ENCODE measurements at regions not wholly inside any gene's neighbourhood (a gene's known extent, or its start where the extent isn't known, plus 50 kb on each side); places are given as distances from the start of the nearest gene placed in this dataset.

DNA sequence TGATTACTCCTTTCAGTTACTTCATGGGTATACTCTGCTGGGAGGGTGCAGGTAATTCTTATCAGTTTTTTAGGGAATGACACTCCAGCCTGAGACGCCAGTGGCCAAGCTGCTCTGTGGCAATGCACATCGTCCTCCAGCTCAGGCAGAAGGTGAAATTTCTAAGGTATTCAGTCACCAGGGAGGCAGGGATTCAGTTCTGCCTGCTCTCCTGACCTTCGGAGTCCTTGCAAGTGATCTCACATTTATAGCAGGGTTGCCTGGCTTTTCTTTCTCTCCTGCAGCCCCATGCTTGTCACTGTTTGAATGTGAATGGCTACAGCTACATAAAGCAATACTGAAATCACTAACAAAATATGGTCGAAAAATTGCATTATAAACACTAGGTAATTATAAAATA is 1447.5 kb downstream of the EFNB2 start:
- DNase-seq: no peak

DNA sequence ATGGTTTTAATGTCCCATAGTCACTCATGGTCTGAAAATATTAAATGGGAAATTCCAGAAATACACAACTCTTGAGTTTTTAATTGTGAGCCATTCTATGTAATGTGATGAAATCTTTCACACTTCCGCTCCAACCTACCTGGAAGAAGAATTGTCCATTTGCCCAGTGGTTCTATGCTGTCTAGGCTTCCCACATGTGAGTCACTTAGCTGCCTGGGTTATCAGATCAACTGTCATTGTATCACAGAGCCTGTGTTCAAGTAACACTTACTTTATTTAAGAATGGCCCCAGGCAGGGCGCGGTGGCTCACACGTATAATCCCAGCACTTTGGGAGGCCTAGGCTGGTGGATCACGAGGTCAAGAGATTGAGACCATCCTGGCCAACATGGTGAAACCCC is 1450.5 kb downstream of the EFNB2 start:
- no peak for DNase-seq

DNA sequence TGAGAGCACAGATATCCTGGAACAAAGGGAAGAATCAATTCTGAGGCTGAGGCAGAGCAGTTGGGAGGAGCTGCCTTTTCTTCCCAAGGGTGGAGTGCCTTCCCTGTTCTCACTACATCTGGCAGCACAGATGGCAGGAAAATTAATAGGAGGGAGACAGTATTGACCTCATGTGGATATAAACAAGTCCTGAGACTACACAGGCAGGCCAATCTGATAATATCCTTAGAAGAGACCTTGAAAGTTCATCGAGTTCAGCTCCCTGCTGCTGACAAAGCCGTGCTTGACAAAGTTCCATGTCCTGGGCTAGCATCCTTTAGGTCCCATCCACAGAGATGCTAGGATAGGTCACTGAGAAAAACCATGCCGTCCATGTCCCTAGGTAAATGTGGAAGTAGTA is 1451.5 kb downstream of the EFNB2 start:
- no peak for DNase-seq

DNA sequence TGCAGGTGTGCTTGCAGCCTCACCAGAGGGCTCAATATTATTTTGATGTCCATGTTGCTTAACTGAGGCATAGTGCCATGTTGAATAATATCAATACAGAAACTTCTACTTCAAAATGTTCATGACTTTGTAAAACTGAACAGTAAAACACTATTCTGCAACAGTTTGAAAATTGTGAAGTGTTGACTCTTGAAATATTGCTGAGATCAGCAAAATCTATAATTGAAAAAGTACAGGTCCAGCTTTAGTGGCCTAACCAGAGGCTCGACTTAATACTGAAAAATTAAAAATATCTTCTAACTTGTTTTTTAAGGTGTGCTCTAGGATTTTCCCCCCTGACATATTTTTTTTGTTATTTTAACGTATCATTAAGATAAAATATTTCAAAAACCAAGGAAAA is 1460.7 kb downstream of the EFNB2 start:
- DNase-seq: no peak

DNA sequence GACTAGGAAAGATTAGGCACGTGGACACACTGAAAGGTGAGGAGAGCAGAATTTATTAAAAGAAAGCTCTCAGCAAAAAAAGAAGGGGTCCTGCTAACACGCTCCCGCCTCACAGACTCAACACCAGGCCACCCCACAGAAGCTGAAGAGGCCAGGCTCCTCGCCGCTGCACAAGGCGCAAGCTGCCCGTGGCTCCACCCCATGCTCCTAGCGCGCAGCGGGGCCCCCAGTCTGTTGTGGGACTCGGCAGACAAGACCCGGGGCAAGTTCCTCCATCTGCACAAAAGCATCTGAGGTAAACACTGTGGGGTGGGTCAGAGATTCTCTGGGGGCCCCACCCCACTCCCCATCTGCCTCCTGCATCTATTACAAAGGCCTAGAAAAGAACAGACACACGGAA is 1462.4 kb downstream of the EFNB2 start:
- no peak for DNase-seq

DNA sequence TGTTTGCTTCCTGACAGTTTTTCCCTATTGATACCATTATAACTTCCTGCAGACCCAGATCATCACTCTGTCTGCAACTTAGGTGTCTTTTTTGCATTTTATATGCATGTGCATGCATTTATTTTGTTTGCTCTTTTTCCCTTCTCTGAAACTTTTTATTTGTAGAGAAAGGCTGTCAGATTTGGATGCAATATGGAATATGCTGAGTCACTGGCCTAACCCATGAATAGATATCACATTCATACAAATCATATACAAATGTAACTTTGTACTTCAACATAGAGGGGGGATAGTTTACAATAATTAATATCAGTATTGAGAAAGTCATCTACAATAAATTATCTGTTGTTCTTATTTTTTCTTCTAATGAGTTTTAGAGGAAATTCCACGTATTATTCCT is 1465.0 kb downstream of the EFNB2 start:
- DNase-seq: no peak

DNA sequence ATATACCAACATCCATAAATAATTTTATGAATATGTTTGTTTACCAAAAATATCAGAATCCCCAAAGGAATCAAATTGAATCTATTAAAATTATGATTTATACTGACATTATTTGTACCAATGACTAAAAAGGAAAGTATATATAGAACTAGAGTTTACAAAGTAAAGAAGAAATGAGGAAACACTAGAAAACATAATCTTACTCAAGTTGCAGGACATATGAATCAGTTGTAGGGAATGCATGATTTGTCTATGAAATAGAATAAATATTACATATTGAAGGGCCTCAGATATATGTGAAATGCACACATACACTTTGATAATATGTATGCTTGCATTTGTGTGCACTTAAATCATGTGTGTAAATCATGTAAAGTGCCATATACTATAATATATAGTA is 1466.4 kb downstream of the EFNB2 start:
- DNase-seq: no peak

DNA sequence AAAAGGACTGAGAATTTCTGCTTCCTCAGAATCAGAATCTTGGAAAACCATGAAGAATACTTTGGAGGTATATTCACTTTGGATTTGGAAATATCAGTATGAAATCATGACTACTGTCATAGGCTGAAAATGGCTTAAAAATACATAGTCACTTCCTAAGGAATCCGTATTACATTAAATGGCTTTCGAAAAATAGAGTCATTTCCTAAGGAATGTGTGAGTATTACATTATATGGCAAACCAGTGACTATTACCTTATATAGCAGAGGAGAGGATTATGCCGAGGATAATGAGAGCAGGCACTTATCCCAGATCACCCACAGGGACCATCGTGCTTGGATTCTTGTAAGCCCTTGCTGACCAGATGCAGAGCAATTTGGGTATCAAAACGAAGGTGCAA is 1471.8 kb downstream of the EFNB2 start:
- DNase-seq: no peak

DNA sequence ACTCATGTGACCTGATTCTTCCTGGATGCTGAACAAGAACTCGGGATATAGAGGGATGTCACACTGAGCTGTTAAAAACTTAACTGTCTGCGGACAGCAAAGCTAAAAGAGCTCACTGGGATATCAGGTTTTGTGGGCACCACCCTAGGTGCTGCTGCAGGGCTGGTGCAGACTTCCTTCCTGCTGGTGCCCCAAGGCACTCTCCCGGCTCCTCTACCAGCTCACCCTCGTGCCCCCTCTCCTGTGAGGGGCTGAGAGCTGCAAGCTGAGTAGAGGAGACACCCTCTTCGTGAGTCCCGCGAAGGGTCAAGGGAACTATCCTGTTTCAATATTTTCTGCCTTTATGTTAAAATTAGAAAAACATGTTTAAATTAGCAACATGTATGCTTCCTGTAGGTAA is 1475.7 kb downstream of the EFNB2 start:
- no peak for DNase-seq

DNA sequence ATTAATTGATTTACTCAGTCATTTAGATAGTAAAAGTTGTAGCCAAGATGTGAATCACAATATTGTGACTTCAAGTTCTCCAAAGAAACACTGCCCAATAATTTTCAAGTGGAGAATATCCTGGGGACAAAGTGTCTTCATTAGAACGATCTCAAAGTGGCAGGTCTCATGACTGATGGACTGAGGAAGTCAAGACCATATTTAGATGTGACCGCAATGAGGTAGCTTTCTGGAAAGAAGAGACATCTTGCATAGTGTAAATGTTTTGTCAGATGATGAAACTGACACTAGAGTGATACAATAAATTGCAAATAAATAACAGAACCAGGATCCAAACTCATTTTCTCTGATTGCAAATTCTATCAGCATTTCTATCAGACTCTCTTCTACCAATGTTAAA is 1476.9 kb downstream of the EFNB2 start:
- DNase-seq: no peak

DNA sequence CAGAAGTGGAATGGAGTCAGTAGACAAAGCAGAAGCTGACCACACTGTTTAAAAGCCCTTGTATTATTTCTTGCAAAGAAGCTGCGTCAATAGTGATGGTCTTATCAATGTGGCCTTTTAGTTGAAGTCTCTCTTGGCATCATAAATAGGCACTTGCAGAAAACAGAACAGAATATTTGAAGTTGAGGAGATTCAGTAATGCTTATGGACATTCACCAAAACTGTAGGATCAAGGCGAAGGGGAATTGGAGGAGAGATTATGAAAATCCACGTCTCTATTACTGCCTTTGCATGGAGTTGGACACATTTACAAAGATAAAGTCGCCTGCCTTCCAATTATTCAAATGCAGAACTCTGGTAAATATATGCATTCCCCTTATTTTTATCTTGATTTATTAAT is 1482.8 kb downstream of the EFNB2 start:
- DNase-seq: no peak

DNA sequence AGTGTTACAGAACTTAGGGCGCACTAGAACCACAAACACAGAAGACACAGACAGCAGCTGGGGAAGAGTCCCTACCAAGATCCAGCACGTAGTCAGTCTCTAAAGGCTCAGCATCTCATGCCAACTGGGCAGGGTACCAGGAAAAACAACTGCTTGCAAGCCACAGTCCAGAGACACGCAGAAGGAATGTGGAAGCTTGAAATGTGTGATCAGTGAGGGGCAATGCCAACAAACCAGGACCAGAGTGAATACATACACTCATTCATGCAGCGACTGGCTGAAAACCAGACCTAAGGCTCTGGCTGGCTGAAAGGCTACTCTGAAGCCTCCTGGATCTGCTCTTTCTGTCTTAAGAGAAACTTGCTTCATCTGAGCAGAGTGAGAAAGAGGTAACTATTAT is 1484.8 kb downstream of the EFNB2 start:
- no peak for DNase-seq

DNA sequence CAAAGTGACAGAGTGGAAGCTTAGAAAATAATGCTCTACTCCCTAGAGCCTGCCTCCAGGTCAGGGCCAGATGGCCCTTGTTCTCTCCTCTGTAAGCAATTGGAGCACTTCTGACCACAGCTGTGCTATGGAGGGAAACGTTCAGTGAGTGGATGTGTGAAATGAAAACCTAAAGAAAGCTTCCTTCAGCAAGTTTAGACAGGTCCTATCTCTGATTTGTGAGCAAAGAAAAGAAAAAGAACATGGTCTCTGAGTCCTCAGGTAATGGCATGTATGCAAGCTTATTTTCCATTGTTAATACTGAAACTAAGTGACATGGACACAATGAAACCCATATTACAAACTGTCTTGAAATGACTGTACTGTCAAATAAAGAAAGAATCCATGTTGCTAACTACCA is 1486.8 kb downstream of the EFNB2 start:
- DNase-seq: no peak

DNA sequence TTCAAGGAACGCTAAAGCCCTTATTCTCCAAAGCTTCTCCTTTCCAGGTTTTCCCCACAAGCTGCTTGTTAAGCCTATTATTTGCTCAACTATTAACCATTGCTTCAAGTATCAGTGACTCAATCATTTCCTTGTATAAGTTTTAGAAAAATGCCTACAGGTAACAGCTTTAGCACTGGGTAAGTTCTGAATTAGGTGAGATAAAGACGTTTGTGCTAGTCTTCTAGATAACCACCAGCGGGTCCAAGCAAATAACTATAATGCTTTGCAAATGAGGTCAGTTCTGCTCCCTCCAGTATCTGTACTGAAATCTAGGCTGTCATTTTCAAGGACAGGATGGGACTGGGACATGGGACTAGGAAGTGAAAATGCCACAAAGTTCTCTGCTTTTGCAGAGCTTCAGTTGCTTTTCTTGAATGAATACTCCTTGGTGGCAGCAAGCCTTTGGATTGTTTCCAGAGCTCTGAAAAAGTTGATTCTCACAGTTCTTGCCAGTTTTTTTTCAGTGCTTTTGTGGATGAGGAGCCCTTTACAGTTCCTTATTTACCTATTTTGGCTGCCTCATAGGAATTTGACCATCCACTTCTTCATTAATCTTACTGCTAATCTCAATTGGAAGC is 1487.7 kb downstream of the EFNB2 start:
- DNase-seq: no peak

DNA sequence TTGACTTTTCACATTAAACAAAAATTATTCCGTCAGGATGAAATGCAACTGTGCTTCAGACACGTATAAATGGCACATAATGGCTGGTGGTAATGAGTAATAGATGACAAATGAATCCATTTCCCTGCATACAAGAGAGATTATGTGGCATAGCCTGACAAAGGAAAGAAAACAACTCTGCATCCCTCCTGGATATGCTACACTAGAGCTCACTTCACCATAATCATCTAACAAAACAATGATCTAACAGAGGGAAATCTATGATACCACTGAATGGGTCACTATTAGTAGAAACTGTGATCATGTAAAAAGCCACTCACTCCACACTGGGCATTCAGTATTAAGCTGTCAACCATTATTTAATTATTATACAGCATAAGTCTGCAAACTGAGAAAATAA is 1498.4 kb downstream of the EFNB2 start:
- DNase-seq: no peak

DNA sequence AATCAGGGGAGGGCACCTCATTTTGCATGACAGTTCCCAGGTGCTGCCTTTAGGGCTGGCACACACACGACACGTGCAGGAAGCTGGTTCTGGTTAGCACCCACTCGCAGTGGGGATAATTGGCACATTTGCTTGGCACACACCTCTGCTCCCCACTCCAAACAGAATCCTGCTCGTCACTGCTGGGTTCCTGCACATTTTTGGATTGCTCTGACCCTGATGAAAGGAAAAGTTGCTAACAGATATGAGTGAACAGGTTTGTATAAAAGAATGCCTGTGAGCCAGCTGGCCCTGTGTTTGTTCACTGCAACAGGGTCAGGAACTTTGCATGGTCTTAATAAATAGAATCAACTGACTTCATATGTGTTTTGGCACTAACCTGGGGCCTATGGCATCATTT is 1500.4 kb downstream of the EFNB2 start:
- DNase-seq: no peak

DNA sequence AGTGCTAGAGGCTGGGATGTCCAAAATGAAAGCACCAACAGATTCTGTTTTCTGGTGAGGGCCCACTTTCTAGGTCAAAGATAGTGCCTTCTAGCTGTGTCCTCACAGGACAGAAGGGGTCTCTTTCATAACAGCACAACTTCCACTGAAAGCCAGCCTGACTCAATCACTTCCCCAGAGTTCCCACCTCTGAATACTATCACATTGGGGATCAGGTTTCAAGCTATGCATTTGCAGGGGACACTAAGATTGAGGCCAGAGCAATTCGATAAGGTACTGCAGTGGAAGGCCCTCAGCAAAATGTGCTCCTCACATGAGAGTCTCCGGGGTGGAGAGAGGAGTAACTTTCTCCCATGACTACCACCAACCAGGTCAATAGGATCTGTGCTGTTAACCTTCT is 1501.5 kb downstream of the EFNB2 start:
- DNase-seq: no peak

DNA sequence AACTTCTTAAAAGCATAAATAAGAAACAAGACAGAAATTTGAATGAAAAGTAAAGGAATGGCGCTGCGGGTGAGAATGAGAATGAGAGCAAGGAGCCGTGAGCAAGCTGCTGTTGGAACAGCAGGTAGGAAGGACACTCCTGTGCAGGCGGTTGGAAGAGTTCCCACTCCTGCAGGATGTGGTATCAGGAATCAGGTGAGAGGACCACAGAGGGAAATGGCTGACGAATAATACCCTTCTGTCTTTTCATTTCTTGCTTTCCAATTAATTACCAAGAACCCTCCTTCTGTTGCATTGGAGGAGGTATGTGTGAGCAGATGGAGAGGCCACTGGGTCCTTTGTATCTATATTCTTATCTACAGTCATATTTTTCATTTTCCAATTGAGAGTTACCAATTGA is 1504.2 kb downstream of the EFNB2 start:
- DNase-seq: no peak

DNA sequence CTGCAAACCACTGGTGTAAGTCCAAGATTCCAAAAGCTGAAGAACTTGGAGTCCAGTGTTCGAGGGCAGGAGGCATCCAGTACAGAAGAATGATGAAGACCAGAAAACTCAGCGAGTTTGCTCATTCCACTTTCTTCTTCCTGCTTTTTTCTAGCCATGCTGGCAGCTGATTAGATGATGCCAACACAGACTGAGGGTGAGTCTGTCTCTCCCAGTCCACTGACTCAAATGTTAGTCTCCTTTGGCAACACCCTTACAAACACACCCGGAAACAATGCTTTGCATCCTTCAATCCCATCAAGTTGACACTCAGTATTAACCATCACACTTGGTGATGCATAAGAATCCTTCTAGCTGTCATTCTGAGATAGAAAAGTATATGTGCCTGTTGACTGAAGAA is 1504.6 kb downstream of the EFNB2 start:
- no peak for DNase-seq

DNA sequence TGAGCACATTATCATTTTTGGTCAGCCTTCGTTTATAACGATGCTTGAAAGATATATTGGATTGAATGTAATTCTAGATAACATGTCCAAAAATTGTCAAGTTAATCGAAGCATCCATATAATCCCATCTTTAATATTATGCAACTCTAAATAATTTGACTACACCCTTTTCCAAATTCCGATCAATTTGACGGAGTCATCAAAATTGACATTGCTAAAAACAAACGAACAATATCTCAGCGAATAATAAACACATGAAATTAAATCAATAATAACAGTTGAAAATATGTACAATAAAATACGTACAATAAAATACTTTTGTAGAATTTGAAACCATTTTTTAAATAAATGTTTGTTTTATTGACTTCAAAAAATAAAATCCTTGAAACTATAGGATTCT is 1516.4 kb downstream of the EFNB2 start:
- DNase-seq: no peak

DNA sequence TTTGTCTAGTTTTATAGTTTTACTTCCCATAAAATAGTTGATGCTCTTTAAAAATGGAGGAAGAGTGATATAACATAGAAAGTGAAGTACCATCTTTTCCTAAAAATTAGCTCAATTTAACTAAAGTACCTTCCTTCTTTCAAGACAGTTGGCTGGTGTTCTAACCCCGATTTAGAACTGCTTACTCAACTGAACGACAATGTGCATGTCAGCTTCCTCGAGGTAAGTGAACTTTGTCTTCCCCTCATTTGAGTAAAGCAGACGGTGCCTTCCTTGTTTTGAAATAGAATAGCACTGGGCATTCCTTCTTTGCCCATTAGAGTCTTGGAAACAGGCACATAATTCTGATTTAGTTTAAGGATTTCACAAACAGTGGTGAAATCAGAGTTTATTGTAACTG is 1519.2 kb downstream of the EFNB2 start:
- DNase-seq: no peak

DNA sequence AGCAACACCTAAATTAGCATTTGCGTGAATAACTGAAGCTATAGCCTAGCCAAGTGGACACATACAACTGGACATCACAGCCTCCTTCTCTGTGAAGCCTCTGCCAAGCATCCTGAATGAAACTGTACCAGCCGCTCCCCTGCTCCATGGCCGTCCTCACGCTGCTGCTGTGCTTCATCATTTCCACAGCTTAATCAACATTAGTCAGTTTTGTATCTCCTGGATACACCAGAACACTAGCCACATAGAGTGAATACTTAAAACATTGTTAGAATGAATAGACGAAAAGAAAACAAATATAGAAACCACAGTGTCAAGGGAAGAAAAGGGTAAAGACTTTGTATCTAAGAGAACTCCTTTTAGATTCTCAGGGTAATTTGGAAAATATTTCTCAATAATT is 1526.9 kb downstream of the EFNB2 start:
- DNase-seq: no peak

DNA sequence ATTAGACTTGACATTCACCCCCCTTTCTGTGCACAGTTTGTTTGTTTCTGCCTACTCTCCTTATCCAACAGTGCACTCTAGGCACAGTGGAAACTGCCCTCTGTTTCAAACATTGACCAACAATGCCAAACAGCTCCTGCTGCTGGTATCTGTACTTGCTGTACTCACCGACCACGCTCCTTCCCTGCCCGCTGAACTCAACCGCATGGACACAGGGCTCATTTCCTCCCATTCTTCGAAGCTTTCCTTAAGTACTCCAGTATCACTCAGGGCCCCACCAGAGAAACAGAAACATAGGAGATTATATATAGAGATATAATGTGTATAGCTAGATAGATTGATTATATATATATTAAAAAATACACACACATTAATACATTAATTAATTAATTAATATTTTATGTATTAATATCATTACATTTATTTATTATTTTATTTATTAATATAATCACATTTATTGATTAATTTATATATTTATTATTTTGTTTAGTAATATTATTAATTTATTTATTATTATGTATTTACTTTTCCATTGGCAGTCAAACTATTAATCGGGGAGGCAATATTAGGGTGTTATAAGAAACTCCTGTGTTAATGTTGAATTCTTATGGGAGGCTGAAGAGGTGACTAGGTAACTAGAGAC is 1528.2 kb downstream of the EFNB2 start:
- no peak for DNase-seq

DNA sequence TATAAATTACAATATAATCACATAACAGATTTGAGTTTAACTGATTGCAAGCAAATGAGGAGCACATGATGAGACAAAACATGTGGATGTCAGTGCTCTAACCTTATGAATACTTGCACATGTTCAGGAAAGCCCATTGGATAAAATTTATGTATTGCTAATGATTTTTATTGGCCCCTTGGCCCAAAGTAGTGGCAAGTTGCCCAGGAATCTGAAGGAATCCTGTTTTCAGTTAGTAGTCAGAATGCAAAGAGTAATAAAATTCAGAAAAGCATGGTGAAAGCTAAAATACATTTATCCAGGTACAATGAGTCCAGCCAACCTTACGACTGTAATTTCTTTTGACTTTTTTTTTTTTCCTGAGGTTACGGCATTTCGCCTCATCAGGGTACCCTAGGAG is 1539.4 kb downstream of the EFNB2 start:
- no peak for DNase-seq

DNA sequence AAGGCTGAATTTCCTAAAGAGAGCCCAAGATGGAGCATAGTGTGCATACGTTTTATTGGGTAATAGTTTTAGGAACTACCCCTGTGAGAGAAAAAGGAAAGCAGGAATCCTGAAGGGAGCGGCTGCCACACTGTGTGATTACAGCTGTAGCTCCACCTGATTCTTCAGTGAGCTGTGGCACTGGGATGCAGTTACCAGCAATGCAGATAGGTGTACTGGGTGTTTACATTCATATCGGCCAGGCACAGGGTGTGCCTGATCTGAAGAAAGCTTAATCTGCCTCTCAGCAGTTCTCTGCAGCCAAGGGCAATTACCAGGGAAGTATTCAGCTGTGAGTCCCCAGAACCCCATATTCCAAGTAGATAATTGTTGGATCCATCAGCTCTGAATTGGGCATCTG is 1541.8 kb downstream of the EFNB2 start:
- no peak for DNase-seq

DNA sequence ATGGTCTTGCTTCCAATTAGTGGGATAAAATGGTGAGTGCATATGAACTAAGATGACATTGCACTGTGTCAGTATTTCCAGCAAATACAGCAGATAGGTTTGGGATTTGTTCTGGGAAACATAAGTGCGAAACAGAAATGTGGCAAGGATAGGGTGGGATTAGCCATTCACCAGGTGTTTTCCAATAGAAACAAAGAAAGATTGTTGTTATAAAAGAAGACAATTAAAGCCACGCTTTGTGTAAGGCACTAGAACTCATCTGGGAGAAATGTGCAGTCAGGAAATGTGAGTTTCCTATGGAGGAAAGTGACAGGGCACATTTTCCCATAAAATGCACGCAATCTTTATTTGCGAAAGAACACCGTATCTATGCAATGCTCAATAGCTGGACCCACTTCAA is 1547.8 kb downstream of the EFNB2 start:
- no peak for DNase-seq
